GM21526 (cell line): ENCODE measurements at regions not wholly inside any gene's neighbourhood (a gene's known extent, or its start where the extent isn't known, plus 50 kb on each side); places are given as distances from the start of the nearest gene placed in this dataset.
"Not testable (repeated sequence)": the region's sequence is repeated elsewhere in the genome, so short reads cannot be mapped to it uniquely, and the experiment has no call there.

Source experiments
- ATAC-seq: cut with Tn5 transposase; IDR thresholded peaks from one replicate; pipeline ENCODE4 v1.9.1; 2021; ENCODE audit warnings: moderate library complexity; ENCODE audit not compliant: unreplicated experiment, low FRiP score

DNA sequence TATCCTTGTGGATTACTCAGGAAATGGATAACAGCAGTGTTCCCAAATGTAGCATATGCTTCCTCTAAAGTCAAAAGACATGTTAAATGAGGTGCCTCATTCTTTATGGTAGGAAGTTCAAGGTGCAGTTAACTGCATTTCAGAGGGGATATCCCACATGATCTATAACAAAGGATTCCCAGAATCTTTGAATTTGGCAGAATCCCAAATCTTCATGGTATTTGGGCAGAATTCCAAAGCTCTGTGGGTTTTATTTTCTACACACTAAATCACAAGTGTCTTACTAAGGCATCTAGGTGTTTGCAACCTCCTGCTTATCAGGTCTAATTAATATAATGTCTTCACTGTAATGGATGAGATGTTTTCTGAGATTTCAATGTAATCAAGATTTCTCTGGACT is 364.3 kb upstream of the MAN1A1 start:
- ATAC-seq, result no peak

DNA sequence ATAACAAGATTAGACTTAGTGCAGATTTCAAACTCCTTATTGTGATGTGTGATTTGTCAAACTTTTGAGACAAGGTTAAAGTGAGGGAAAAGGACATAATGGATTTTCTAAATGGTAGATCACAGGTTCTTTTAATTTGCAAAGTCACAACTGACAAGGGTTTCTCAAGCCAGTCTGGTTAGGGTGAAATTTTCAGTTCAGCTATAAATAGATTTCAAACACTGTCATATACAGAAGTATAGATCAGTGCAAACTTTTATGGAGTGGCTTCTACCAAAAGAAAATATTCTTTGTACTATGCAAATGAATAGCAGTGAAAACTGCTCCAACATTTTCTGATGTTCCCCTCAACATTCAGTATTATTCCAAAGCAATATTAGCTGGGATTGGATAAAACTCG is 337.1 kb upstream of the MAN1A1 start:
- ATAC-seq, result no peak

GRCh38 chr6:119686240-119686639 is 336.7 kb upstream of the MAN1A1 start:
- no peak for ATAC-seq

- ATAC-seq, result no peak
Measured at GRCh38 chr6:119683671-119684070, 334.1 kb upstream of the MAN1A1 start.

- no peak for ATAC-seq
Measured at GRCh38 chr6:119683031-119683430, 333.5 kb upstream of the MAN1A1 start.

GRCh38 chr6:119678961-119679360 is 329.4 kb upstream of the MAN1A1 start:
- ATAC-seq, result no peak

DNA sequence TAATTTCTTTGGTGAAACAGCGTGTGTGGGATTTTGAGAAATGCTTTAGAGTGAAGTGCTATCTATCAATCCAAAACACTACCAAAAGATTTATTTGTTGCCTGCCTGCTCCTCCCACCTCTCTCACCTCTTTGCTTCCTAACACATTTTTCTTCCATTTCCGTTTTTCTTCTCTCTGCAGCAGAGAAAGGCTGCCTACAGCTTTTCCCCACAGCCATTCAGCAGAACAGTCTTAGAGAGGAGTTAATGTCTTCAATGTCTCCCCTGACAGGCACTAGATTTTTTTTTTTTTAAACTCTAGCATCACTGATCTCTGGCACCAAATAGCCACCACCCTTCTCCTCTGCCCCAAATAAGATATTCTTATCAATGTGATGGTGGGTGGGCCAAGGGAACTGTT is 327.8 kb upstream of the MAN1A1 start:
- no peak for ATAC-seq

- no peak for ATAC-seq
Measured at GRCh38 chr6:119676961-119677360, 327.4 kb upstream of the MAN1A1 start.

GRCh38 chr6:119676230-119676629 is 326.7 kb upstream of the MAN1A1 start:
- no peak for ATAC-seq

GRCh38 chr6:119673741-119674140 is 324.2 kb upstream of the MAN1A1 start:
- ATAC-seq, result no peak

GRCh38 chr6:119672725-119673124 is 323.2 kb upstream of the MAN1A1 start:
- ATAC-seq, result no peak

- no peak for ATAC-seq
Measured at GRCh38 chr6:119671105-119671504, 321.5 kb upstream of the MAN1A1 start.

GRCh38 chr6:119669221-119669620 is 319.7 kb upstream of the MAN1A1 start:
- no peak for ATAC-seq

DNA sequence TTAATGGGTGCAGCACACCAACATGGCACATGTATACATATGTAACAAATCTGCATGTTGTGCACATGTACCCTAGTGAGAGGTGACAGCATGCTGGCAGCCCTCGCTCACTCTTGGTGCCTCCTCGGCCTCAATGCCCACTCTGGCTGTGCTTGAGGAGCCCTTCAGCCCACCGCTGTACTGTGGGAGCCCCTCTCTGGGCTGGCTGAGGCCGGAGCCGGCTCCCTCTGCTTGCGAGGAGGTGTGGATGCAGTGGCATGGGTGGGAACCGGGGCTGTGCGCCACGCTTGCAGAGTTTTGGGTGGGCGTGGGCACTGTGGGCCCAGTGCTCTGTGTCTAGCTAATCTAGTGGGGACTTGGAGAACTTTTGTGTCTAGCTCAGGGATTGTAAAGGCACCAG is 315.9 kb upstream of the MAN1A1 start:
- ATAC-seq, result not testable (repeated sequence)

GRCh38 chr6:119661628-119662027 is 312.1 kb upstream of the MAN1A1 start:
- no peak for ATAC-seq

GRCh38 chr6:119661078-119661477 is 311.5 kb upstream of the MAN1A1 start:
- no peak for ATAC-seq

DNA sequence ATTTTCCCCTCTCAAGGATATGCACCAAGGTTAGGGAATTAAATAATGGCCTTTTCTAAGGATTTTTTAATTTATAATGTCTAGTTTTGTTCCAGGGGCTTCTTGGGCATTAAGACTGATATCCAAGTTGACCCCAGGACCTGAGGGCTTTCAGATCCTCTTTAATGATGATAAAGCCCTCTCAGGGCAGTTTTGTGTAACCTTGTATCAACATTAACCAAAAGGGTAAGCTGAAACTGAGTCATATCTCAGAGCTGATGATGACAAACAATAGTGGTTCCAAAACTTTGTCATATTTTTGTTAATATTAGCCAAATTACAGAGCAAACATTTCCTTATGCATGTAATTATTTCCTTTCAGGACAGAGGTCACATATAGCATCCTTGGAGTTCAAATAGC is 309.4 kb upstream of the MAN1A1 start:
- ATAC-seq, result no peak

GRCh38 chr6:119655124-119655523 is 305.6 kb upstream of the MAN1A1 start:
- ATAC-seq, result no peak

DNA sequence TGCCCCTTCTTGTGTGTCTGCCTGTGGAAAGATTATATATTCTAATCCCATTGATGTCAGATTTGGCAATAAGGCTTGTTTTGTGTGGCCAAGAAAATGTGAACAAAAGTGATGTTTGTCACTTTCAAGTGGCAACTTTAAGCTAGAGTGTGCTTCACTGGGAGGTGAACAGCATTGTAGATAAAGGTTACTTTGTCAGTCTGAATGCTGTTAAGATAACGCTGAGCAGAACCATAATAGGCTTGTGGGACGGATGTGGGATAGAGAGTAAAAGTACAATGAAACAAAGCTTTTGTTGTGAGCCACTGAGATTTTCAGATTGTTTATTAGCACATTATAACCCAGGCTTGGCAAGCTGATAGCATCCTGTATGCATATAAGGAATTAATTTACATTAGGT is 303.8 kb upstream of the MAN1A1 start:
- no peak for ATAC-seq

DNA sequence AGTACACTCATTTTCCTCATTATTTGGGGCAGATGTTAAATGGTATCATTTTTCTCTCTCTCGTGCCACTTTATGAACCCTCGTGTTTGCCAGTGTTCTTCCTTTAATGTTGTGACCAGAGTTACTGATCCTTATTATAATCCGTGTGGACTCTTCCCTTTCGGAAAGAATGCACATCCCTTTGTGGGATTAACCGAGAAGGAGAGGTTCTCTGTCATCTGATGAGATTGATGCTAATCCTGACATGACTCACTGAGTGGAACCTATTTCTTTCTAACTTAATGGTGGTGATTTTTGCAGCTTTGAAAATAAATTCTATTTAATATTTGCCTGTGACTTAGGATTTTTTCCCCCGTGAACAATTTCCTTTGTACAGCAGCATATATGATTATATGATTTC is 300.0 kb upstream of the MAN1A1 start:
- no peak for ATAC-seq

- no peak for ATAC-seq
Measured at GRCh38 chr6:119647309-119647708, 297.7 kb upstream of the MAN1A1 start.

- ATAC-seq, result no peak
Measured at GRCh38 chr6:119643876-119644275, 294.3 kb upstream of the MAN1A1 start.

DNA sequence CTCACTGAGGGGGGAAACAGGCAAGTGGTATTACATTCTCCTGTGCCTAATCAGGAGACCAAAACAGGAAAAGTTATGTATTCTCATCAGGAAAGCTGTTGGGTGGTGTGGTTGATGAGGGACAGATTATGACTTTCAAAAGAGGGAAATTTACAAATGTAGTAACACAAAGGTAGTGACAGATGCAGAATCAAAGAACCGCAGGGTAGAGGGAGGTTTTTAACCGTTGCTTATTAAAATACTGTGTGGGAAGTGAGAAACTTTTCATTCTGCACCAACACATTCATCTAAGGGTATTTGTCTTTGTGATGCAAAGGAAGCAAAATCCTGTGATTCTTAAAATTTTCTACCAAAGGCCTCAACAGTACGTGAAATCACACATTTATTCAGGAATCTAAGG is 288.2 kb upstream of the MAN1A1 start:
- ATAC-seq, result no peak

DNA sequence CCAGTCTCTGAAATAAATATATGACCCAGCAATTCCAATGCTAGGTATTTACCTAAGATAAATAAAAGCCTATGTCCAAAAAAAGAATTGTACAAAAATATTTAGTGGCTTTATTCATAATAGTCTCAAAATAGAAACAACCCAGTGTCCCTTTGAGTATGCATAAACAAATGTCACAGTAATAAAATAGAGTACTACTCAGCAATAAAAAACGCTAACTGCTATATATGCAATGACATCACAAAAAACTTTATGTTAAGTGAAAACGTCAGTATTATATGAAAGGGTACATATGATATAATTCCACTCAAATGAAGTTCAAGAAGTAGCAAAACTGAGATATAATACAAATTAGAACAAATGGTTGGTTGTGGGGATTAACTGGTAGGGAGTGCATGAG is 286.5 kb upstream of the MAN1A1 start:
- no peak for ATAC-seq
